HG03354 (cell line): ENCODE measurements at regions not wholly inside any gene's neighbourhood (a gene's known extent, or its start where the extent isn't known, plus 50 kb on each side); places are given as distances from the start of the nearest gene placed in this dataset.

Experiments used
- ATAC-seq: cut with Tn5 transposase; IDR thresholded peaks from one replicate; pipeline ENCODE4 v1.9.1; 2021; ENCODE audit warnings: mild to moderate bottlenecking; ENCODE audit not compliant: unreplicated experiment, poor library complexity, severe bottlenecking

GRCh38 chr12:58774731-58775130, 145.6 kb downstream of the LRIG3 start:
- no peak for ATAC-seq

GRCh38 chr12:58775396-58775795, 144.9 kb downstream of the LRIG3 start:
- ATAC-seq: no peak

- no peak for ATAC-seq
Measured at GRCh38 chr12:58776144-58776543, 144.2 kb downstream of the LRIG3 start.

GRCh38 chr12:58777815-58778214, 142.5 kb downstream of the LRIG3 start:
- no peak for ATAC-seq

GRCh38 chr12:58781609-58782008, 138.7 kb downstream of the LRIG3 start:
- no peak for ATAC-seq

- ATAC-seq: no peak
Measured at GRCh38 chr12:58787021-58787760, 133.1 kb downstream of the LRIG3 start.

GRCh38 chr12:58794859-58795258, 125.4 kb downstream of the LRIG3 start:
- no peak for ATAC-seq

GRCh38 chr12:58795825-58796224, 124.5 kb downstream of the LRIG3 start:
- ATAC-seq: no peak

- ATAC-seq: no peak
Measured at GRCh38 chr12:58801986-58802385, 118.3 kb downstream of the LRIG3 start.

GRCh38 chr12:58803908-58804307, 116.4 kb downstream of the LRIG3 start:
- no peak for ATAC-seq

- peak; percentile 90 for ATAC-seq
Measured at GRCh38 chr12:58804749-58805148, 115.6 kb downstream of the LRIG3 start.

- ATAC-seq: no peak
Measured at GRCh38 chr12:58809064-58809607, 111.2 kb downstream of the LRIG3 start.

- ATAC-seq: no peak
Measured at GRCh38 chr12:58811346-58811745, 109.0 kb downstream of the LRIG3 start.

GRCh38 chr12:58812214-58812613, 108.1 kb downstream of the LRIG3 start:
- no peak for ATAC-seq

- no peak for ATAC-seq
Measured at GRCh38 chr12:58814036-58814435, 106.3 kb downstream of the LRIG3 start.

- ATAC-seq: no peak
Measured at GRCh38 chr12:58815235-58815634, 105.1 kb downstream of the LRIG3 start.

GRCh38 chr12:58818546-58818945, 101.8 kb downstream of the LRIG3 start:
- no peak for ATAC-seq

GRCh38 chr12:58819345-58819744, 101.0 kb downstream of the LRIG3 start:
- ATAC-seq: no peak

GRCh38 chr12:58819985-58820384, 100.3 kb downstream of the LRIG3 start:
- ATAC-seq: no peak
